AG04449 (cell line): ENCODE measurements at regions not wholly inside any gene's neighbourhood (a gene's known extent, or its start where the extent isn't known, plus 50 kb on each side); places are given as distances from the start of the nearest gene placed in this dataset.
"Not testable (repeated sequence)": the region's sequence is repeated elsewhere in the genome, so short reads cannot be mapped to it uniquely, and the experiment has no call there.

Experiments
- CTCF ChIA-PET: fragments of 350-600 bp; formaldehyde crosslinking; extraction: SDS; loops from one replicate; lab custom pipeline; 2021; ENCODE audit warnings: antibody characterized with exemption; lab: Yijun Ruan, JAX
- POLR2A ChIA-PET: fragments of 400-600, 350-600 bp; formaldehyde crosslinking; extraction: SDS; loops from one replicate; lab custom pipeline; 2020; ENCODE audit warnings: antibody characterized with exemption, inconsistent platforms; lab: Yijun Ruan, JAX
- DNase-seq: peaks from one replicate; pipeline ENCODE4 v3.0.0-alpha.2; 2010; ENCODE audit warnings: low read depth, low spot score
- H3K4me3 ChIP-seq: 2 replicates; pipeline ENCODE4 v1.5.1; 2011; ENCODE audit warnings: low read depth, mild to moderate bottlenecking, control low read depth, low read length
- TF ChIP-seq, protein P1 (sequence below): IDR thresholded peaks from one replicate; pipeline ENCODE4 v1.5.1; 2011; ENCODE audit warnings: mild to moderate bottlenecking, moderate library complexity, low read length, control low read depth, inconsistent platforms; ENCODE audit not compliant: insufficient read depth; ENCODE audit errors: missing control alignments

DNA sequence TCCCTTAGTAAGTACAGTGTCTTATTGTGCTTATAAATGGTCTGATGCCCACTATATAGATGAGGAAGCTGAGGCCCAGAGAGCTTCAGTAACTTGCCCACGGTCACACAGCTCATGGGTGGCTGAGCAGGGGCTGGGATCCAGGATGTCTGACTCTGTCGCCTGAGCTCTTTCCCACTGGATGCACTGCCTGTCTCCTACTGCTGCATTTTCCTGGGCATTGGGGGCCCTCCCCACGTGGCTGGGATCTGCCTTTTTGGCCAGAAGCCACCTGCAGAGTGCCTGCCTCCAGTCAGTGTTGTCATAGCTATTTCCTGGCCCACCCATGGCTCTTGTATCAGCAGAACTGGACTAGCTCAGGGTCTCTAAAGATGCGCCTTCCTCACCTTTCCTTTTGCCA is 57.5 kb upstream of the TAMM41 start:
- DNase-seq = no peak
- TF ChIP-seq, protein P1, sequence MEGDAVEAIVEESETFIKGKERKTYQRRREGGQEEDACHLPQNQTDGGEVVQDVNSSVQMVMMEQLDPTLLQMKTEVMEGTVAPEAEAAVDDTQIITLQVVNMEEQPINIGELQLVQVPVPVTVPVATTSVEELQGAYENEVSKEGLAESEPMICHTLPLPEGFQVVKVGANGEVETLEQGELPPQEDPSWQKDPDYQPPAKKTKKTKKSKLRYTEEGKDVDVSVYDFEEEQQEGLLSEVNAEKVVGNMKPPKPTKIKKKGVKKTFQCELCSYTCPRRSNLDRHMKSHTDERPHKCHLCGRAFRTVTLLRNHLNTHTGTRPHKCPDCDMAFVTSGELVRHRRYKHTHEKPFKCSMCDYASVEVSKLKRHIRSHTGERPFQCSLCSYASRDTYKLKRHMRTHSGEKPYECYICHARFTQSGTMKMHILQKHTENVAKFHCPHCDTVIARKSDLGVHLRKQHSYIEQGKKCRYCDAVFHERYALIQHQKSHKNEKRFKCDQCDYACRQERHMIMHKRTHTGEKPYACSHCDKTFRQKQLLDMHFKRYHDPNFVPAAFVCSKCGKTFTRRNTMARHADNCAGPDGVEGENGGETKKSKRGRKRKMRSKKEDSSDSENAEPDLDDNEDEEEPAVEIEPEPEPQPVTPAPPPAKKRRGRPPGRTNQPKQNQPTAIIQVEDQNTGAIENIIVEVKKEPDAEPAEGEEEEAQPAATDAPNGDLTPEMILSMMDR = no peak
- no peak overlapping the region for H3K4me3 ChIP-seq
- POLR2A ChIA-PET = no interaction called here
- CTCF ChIA-PET = no interaction called here

DNA sequence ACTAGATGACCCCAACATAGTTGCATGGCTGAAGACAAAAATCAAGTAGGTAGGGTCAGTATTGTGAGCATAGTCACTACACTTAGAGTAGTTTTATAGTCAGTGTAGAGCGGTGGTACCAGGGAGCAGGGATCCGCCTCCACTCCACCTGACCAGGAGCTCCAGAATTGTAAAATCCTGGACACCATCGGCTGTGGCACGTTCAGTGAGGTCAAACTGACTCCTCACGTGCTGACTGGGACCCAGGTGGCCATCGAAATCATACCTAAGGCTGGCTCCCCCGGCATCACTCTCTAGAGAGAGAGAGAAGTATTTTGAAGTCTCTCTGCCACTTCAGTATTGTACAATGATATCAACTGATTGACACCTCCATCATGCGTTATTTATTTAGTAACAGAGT is 59.7 kb upstream of the TAMM41 start:
- no peak for DNase-seq
- POLR2A ChIA-PET = no interaction called here
- CTCF ChIA-PET = no interaction called here

DNA sequence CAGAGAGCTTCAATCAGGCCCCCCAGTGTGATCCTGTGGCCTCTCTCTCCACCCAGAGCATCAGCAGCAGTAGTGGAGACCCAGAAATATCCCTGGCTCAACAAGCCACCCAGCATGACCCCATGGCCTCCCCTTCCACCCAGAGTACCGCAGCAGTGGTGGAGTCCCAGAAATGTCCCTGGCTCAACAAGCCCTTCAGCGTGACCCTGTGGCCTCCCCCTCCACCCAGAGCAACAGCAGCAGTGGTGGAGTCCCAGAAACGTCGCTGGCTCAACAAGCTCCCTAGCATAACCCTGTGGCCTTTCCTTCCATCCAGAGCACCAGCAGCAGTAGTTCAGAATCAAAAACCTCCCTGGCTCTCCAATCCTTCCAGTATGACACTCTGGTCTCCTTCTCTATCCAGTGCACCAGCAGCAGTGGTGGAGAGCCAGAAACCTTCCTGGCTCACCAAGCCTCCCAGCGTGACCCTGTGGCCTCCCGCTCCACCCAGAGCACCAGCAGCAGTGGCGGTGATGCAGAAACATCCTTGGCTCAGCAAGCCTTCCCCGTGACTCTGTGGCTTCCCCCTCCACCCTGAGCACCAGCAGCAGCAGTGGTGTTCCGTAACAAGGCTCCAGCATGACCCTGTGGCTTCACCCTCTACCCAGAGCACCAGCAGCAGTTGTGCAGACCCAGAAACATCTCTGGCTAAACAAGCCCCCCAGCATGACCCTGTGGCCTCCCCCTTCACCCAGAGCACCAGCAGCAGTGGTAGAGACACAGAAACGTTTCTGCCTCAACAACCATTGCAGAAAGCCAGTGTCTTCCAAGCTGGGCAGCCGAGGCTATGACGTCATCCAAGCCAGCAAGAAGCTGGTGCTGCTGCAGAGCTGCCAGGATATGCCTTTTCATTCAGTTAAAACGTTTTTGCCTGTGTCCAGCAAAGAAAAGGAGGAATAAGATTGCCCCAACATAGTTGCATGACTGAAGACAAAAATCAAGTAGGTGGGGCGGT is 61.3 kb upstream of the TAMM41 start:
- CTCF ChIA-PET = no interaction called here
- DNase-seq = no peak
- POLR2A ChIA-PET = no interaction called here
- H3K4me3 ChIP-seq = no peak overlapping the region
- TF ChIP-seq, protein P1 = no peak

More for the DNA sequence above, 59.7 kb upstream of the TAMM41 start:
- no peak overlapping the region for H3K4me3 ChIP-seq
- TF ChIP-seq, protein P1 = no peak

DNA sequence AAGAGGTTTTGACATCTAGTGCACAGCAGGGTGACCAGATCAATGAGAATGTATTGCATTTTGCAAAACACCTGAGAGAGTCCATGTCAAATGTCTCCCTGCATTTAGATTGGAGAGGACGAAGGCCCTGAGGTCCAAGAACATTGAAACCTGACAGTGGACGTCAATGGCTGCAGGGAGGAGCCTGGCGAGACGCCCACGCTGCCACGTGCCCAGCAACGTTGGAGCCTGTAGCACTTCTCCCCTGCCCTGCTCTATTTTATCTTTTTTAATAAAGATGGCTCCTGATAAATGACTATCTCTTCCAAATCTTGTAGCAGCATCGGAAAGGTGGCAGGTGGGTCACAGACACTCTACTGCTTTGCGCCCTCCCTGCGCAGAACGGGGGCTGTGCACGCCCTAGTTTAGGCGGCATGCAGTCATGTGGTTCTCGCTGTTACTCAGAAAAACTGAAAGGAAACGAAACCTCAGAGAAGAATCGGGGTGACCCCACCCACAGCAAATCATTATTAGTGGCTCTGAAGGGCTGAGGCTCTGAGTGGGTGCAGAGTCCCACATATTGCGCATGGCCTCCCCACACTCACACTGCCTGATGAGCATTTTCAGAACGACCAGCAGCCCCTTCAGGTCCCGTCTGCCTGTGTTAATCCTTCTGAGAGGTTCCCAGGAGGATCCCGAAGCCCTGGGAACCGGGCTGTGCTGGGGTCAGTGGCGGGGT is 62.5 kb upstream of the TAMM41 start:
- DNase-seq = no peak
- TF ChIP-seq, protein P1 = no peak
- CTCF ChIA-PET = no interaction called here
- POLR2A ChIA-PET = no interaction called here
- no peak overlapping the region for H3K4me3 ChIP-seq

DNA sequence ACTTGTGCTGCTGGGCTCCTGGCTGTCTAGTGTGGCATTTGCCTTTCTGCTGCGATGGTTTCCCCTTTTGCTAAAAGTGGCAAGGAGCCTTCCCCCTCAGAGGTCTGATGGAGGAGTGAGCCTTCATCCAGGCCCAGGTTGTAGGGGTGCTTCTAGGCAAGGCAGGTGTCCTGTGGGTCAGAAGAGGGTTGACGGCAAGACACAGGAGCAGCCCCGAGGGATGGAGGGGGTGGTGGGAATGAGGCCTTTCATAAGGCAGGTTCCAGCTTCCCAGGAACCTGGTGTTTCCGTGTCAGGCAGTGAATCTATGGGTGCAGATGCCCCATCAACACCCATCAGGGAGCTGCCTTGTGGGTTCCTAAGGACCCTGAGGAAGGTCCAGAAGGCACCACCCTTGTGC is 63.0 kb upstream of the TAMM41 start:
- CTCF ChIA-PET = no interaction called here
- DNase-seq = no peak
- TF ChIP-seq, protein P1 = no peak
- H3K4me3 ChIP-seq = no peak overlapping the region
- POLR2A ChIA-PET = no interaction called here

DNA sequence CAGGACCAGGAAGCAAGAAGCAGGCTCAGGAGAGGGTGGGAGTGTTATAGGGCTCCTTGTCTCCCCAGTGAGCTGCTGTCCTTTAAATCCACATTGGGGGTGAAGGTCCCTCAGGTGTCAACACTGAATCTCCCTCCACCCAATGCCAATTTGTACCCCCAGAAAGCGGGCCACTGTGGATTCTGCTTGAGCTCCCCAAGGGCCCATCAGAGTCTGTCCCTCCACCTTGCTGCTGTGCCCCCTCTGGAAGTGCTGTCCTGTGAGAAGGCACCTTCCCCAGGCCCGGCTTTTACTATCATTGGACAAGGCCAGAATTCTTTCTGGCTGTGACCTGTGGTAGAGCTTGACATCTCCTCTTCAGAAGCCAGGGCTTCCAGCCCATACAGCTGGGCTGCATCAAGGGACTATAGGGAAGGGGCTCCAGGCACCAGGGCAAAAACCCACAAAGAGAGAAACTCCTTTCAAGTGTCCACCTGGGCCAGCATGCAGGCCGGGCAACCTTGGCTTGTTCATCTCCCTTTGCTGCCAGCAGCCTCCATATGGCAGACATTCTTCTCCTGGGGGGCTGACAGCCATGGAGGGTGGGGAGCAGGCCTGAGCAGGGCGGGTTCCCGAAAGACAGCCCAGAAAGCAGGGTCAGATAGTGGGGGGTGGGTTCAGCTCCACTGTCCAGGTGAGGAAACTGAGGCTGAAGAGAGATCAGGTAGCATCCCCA is 63.7 kb upstream of the TAMM41 start:
- CTCF ChIA-PET, POLR2A ChIA-PET, DNase-seq, H3K4me3 ChIP-seq: not testable (repeated sequence)
